CD4-positive, alpha-beta T cell (primary cell): ENCODE measurements at regions not wholly inside any gene's neighbourhood (a gene's known extent, or its start where the extent isn't known, plus 50 kb on each side); places are given as distances from the start of the nearest gene placed in this dataset.

Source experiments
- ATAC-seq: fragments of 200-7000 bp; cut with Tn5 transposase; one replicate; pipeline ENCODE4 v1.10.0; 2022; ENCODE audit warnings: mild to moderate bottlenecking; ENCODE audit not compliant: poor library complexity
- CTCF ChIA-PET: fragments of 350-600 bp; sonication (Branson Sonifier 250); formaldehyde crosslinking; loops from one replicate; lab custom pipeline; 2021; ENCODE audit warnings: antibody characterized with exemption, inconsistent platforms; lab: Charles Lee
- POLR2A ChIA-PET: fragments of 350-600 bp; sonication (Branson Sonifier 250); formaldehyde crosslinking; loops from one replicate; lab custom pipeline; 2021; ENCODE audit warnings: antibody characterized with exemption, inconsistent platforms; lab: Charles Lee
- DNase-seq, 14 experiments: peaks; one replicate each; pipeline ENCODE4 v3.0.0-alpha.2; 2013 to 2020; ENCODE audit warnings: mixed read lengths in 2 of 14
- H3K27ac ChIP-seq, 2 donors: one replicate each; pipeline versions ENCODE4 v1.5.1 to v1.7.0; 2013; ENCODE audit warnings: low read length in 2 of 2, low read depth in 1 of 2, mild to moderate bottlenecking in 1 of 2
- H3K27me3 ChIP-seq, 2 experiments: 1 replicate in 1 of 2; 2 replicates in 1 of 2; pipeline versions ENCODE4 v1.6.1 to v1.7.0; 2013; ENCODE audit warnings: low read length in 2 of 2, control low read depth in 1 of 2, mild to moderate bottlenecking in 1 of 2, moderate library complexity in 1 of 2; ENCODE audit not compliant: insufficient read depth in 2 of 2, control insufficient read depth in 1 of 2
- H3K36me3 ChIP-seq: one replicate; pipeline ENCODE4 v1.6.1; 2013; ENCODE audit warnings: low read length, control low read depth; ENCODE audit not compliant: insufficient read depth
- H3K4me1 ChIP-seq: one replicate; pipeline ENCODE4 v1.6.1; 2013; ENCODE audit warnings: low read length, control low read depth; ENCODE audit not compliant: insufficient read depth
- H3K4me3 ChIP-seq: one replicate; pipeline ENCODE4 v1.5.1; 2013; ENCODE audit warnings: mild to moderate bottlenecking, low read length, moderate library complexity
- H3K9me3 ChIP-seq, 2 experiments: 1 replicate in 1 of 2; 2 replicates in 1 of 2; pipeline versions ENCODE4 v1.6.1 to v1.7.0; 2013; ENCODE audit warnings: low read length in 2 of 2, mild to moderate bottlenecking in 2 of 2, control low read depth in 1 of 2, moderate library complexity in 1 of 2; ENCODE audit not compliant: control insufficient read depth in 1 of 2, insufficient read depth in 1 of 2
- H3K27ac Mint-ChIP-seq: one replicate; pipeline ENCODE4 v1.8.0; 2020; ENCODE audit warnings: mixed read lengths
- H3K27me3 Mint-ChIP-seq: one replicate; pipeline ENCODE4 v1.8.0; 2021; ENCODE audit warnings: mixed read lengths
- H3K36me3 Mint-ChIP-seq: one replicate; pipeline ENCODE4 v1.8.0; 2021; ENCODE audit warnings: low read depth, mixed read lengths
- H3K4me1 Mint-ChIP-seq: one replicate; pipeline ENCODE4 v1.8.0; 2021; ENCODE audit warnings: low read depth, mixed read lengths
- H3K4me3 Mint-ChIP-seq: one replicate; pipeline ENCODE4 v1.8.0; 2020; ENCODE audit warnings: mild to moderate bottlenecking, mixed read lengths
- H3K9me3 Mint-ChIP-seq: one replicate; pipeline ENCODE4 v1.8.0; 2020; ENCODE audit warnings: mixed read lengths
- CTCF ChIP-seq: fragments of 200-600 bp; IDR thresholded peaks from one replicate; pipeline ENCODE4 v1.8.0; 2022; ENCODE audit warnings: antibody characterized with exemption, mild to moderate bottlenecking
- intact Hi-C, 2 experiments: fragments of 100-400 bp; cut with DNase I in 1 of 2; cut with micrococcal nuclease in 1 of 2; formaldehyde crosslinking; loops; one replicate each; pipeline versions ENCODE4 v1.15.1 to v1.9.0; 2023 to 2025; cut with DNase I, micrococcal nuclease

DNA sequence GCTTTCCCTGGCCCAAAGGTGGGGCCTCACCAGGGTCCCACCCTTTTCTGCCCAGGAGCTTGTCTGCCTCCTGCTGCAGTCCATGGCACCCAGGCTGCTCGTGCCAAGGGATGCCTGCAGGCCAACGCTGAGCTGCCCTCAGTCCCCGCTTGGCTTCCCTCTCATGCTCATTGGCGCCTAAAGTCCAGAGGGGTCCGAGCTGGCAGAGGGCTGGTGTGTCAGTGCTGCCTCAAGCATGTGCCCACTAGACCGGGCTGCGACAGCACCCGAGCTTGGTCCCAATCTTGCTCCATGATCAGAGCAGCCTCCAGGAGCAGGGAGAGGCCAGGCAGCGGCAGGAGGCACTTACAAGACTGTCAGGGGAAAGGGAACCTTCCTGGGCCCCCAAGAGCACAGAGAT lies 287.0 kb downstream of the ICOS start:
- TF ChIP-seq CTCF, result no peak
- H3K4me3 Mint-ChIP-seq, result no peak overlapping the region

GRCh38 chr2:204225671-204226073 lies 289.1 kb downstream of the ICOS start:
- Histone ChIP-seq H3K36me3 (no peaks in the 10 kb centered on the region), H3K9me3 (no peaks in the 10 kb centered on the region), H3K4me1 (no peaks in the 10 kb centered on the region), H3K4me3 (no peak overlapping the region), H3K27me3 (peaks cover 3 to 4% of the 10 kb centered on the region in 2 experiments), H3K27ac (no peak overlapping the region)
- peaks cover 17% of the 10 kb centered on the region for H3K27me3 Mint-ChIP-seq
- ChIA-PET POLR2A (no interaction called here), CTCF (no interaction called here)
- no peak overlapping the region for H3K27ac Mint-ChIP-seq
- ATAC-seq, result no peak
- TF ChIP-seq CTCF, result no peak
- no peaks in the 10 kb centered on the region for H3K36me3 Mint-ChIP-seq
- H3K4me3 Mint-ChIP-seq, result no peak overlapping the region
- H3K9me3 Mint-ChIP-seq, result no peaks in the 10 kb centered on the region
- no peak for DNase-seq
- intact Hi-C loops, result no loop called here
- H3K4me1 Mint-ChIP-seq, result no peaks in the 10 kb centered on the region

More for the DNA sequence above, 287.0 kb downstream of the ICOS start:
- DNase-seq (no peak), ATAC-seq (no peak)
- Mint-ChIP-seq H3K27ac (no peak overlapping the region), H3K36me3 (no peaks in the 10 kb centered on the region), H3K4me1 (no peaks in the 10 kb centered on the region), H3K27me3 (peaks cover 17% of the 10 kb centered on the region), H3K9me3 (no peaks in the 10 kb centered on the region)
- Histone ChIP-seq H3K36me3 (no peaks in the 10 kb centered on the region), H3K4me3 (no peak overlapping the region), H3K9me3 (no peaks in the 10 kb centered on the region), H3K27ac (no peak overlapping the region), H3K4me1 (no peaks in the 10 kb centered on the region), H3K27me3 (peaks cover 3 to 4% of the 10 kb centered on the region in 2 experiments)
- ChIA-PET POLR2A (no interaction called here), CTCF (no interaction called here)
- intact Hi-C loops, result no loop called here

GRCh38 chr2:204226305-204226880 lies 289.8 kb downstream of the ICOS start:
- intact Hi-C loops, result no loop called here
- POLR2A ChIA-PET, result no interaction called here

More at GRCh38 chr2:204226305-204226880, 289.8 kb downstream of the ICOS start:
- Histone ChIP-seq H3K27ac (no peak overlapping the region), H3K9me3 (no peaks in the 10 kb centered on the region), H3K27me3 (peaks cover 3 to 4% of the 10 kb centered on the region in 2 experiments), H3K4me3 (no peak overlapping the region), H3K36me3 (no peaks in the 10 kb centered on the region), H3K4me1 (no peaks in the 10 kb centered on the region)
- H3K36me3 Mint-ChIP-seq, result no peaks in the 10 kb centered on the region
- peaks cover 17% of the 10 kb centered on the region for H3K27me3 Mint-ChIP-seq
- H3K4me1 Mint-ChIP-seq, result no peaks in the 10 kb centered on the region
- ATAC-seq (no peak), DNase-seq (no peak)
- no peak overlapping the region for H3K4me3 Mint-ChIP-seq
- TF ChIP-seq CTCF, result no peak
- CTCF ChIA-PET, result no interaction called here
- no peaks in the 10 kb centered on the region for H3K9me3 Mint-ChIP-seq
- H3K27ac Mint-ChIP-seq, result no peak overlapping the region
